ENCODE measurements at regions not wholly inside any gene's neighbourhood (a gene's known extent, or its start where the extent isn't known, plus 50 kb on each side); places are given as distances from the start of the nearest gene placed in this dataset.

GRCh38 chr6:23137611-23138010 is 568.2 kb downstream of the HDGFL1 start:
- TF ChIP-seq MYC (IDR thresholded peaks at IDR 0.05; ENCODE audit: borderline replicate concordance, low read length) (no peak), CBX2 (IDR thresholded peaks at IDR 0.05; ENCODE audit: borderline replicate concordance, low read depth) (no peak), CHD2 (IDR thresholded peaks at IDR 0.05; ENCODE audit: low read length, partially characterized antibody) (no peak), CTCF (IDR thresholded peaks at IDR 0.05) (no peak), PBX3 (IDR thresholded peaks at IDR 0.05) (no peak)

Measured in A549 (cell line).